ENCODE measurements at regions not wholly inside any gene's neighbourhood (a gene's known extent, or its start where the extent isn't known, plus 50 kb on each side); places are given as distances from the start of the nearest gene placed in this dataset.

- DNase-seq (ENCODE audit: low spot score) = no peak
These were observed 340.2 kb downstream of the SEC23A start for GRCh38 chr14:38762845-38763244.

DNA sequence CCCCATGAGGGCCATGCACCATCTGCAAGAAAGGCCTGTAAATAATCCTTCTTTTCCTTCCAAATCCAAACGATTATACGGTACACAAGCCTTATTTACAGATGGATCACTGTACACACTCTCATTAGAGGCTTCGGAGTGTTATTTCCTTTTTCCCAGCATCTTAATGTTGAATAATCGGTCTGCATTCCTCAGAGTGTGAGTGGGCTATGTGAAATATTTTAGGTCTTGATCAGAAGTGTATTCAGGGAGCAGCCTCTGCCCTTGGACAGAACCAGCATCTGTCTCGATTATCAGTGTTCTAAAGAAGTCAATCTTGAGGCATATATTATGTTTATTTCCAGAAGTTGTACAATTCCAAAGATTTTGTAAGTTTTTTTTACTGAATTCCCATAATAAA lies 340.6 kb downstream of the SEC23A start:
- no peak for DNase-seq (ENCODE audit: low spot score)

DNA sequence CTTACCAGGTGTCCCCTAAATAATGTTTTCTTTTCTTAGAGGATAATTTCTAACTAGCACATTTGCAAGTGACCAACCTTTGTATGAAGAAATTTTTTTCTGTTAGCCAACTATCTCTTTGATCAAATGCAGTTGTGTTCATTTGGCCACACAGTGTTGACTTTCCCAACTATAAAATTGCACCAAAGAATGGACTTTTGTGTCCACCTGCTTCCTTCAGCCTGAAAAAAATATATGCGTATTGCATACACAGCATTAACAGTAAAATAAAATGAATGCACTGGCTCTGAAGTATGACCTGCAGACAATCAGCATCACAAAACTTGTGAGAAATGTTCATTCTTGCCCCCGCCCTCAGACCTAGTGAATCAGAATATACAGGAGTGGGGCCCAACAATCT lies 342.0 kb downstream of the SEC23A start:
- DNase-seq (ENCODE audit: low spot score) = no peak

DNA sequence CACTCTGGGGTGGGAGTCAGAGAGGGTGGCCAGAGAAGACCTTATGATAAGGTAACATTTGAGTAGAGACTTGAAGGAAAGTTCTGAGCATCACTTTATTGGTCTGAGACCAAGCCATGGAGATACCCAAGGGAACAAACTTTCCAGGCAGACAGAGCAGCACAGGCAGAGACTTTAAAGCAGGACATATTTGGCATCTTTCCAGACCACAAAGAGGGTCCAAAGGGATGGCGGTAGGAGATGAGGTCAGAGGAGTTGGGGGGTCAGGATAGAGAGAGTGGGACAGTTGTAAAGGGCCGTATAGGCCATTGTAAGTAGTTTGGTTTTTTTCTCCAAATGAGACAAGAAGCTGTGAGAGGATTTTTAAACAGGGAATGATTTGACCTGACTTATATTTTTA lies 344.4 kb downstream of the SEC23A start:
- DNase-seq (ENCODE audit: low spot score) = no peak

- DNase-seq (ENCODE audit: low spot score) = no peak
These were observed 348.0 kb downstream of the SEC23A start for GRCh38 chr14:38755036-38755435.

DNA sequence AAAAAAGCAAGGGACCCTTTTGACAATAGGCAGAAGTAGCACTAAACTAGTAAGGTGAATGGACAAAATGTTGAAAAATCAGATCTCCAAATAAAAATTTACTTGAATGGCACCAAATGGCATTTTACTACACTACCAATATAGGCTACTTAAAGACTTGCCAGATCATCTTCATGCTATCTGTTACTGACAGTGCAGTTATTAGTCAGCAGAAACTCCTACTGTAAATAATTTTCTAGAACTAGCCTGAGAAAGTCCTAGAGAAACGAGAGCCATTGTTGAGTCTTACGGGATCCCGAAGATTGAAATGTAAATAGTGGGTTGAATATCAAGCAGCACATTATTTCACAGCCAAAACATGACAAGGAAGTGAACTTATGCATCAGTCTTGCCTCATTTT lies 350.3 kb downstream of the SEC23A start:
- no peak for DNase-seq (ENCODE audit: low spot score)

- no peak for DNase-seq (ENCODE audit: low spot score)
These were observed 350.7 kb downstream of the SEC23A start for GRCh38 chr14:38752341-38752740.

DNA sequence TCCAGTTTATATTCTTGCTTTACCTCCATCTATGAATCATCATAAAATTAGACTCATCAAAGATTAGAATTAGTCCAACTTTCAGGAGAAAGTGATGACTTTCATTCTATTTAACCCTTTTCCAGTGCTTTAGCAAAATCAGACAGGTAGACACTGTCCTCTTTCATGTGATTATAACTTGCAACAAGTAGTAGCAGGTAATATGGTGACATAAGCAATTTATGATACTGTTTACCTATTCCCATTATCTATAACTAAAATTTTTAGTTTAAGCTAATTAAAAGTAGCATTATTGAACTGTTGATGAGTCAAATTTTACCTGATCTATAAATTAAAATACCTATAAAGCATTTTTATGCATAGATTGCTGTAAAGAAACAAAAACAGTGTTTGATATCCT lies 351.6 kb downstream of the SEC23A start:
- DNase-seq (ENCODE audit: low spot score) = no peak

GRCh38 chr14:38749936-38750335 lies 353.1 kb downstream of the SEC23A start:
- DNase-seq (ENCODE audit: low spot score) = no peak

DNA sequence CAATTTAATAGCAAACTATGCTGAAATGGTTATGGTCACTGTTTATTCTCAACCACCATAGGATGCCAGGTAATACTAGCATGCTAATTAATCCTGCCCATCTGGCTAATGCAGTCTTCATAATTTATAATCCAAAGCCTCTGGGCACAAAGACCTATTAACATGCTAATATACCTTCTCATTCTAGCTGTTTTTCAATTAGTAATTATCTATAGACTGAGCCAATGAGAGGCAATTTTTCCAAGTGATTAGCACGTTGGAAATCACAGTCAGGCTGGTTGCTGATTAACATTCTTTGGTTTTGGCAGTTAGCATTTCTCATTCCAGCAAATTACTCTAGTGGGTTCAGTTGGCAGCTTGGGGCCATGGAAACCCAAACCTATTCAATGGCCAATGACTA lies 357.2 kb downstream of the SEC23A start:
- DNase-seq (ENCODE audit: low spot score) = no peak

GRCh38 chr14:38743966-38744584 lies 359.0 kb downstream of the SEC23A start:
- no peak for DNase-seq (ENCODE audit: low spot score)

GRCh38 chr14:38737686-38738407 lies 365.2 kb downstream of the SEC23A start:
- no peak for DNase-seq (ENCODE audit: low spot score)

- DNase-seq (ENCODE audit: low spot score) = no peak
These were observed 368.0 kb downstream of the SEC23A start for GRCh38 chr14:38735005-38735404.

GRCh38 chr14:38731962-38732361 lies 371.1 kb downstream of the SEC23A start:
- no peak for DNase-seq (ENCODE audit: low spot score)

DNA sequence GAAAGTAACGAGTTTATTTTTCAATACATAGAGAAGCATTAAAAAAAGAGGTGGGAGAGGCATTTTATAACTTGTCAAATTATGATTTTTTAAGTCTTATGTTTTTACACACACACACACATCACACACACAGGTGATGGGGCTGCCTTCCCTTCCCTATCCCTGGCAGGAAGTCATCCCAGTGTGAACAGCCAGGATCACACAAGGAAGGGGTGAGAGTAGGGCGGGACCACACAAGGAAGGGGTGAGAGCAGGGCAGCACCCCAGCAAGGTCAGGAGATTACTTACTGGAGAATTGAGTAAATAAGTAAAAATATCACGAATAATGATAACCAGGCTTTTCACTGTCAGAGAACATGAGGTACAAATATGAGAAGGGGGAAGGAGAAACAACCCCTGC lies 372.6 kb downstream of the SEC23A start:
- DNase-seq (ENCODE audit: low spot score) = no peak

DNA sequence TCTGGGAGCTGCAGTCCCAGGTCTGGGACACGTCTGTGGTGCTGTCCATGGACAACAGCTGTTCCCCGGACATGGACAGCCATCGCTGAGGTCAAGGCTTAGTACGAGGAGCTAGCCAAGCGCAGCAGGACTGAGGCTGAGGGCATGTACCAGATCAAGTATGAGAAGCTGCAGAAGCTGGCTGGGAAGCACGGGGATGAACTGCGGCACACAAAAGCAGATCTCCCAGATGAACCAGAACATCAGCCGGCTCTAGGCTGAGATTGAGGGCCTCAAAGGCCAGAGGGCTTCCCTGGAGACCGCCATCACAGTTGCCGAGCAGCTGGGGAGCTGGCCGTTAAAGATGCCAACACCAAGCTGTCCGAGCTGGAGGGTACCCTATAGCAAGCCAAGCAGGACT lies 375.3 kb downstream of the SEC23A start:
- no peak for DNase-seq (ENCODE audit: low spot score)

GRCh38 chr14:38724621-38725020 lies 378.4 kb downstream of the SEC23A start:
- no peak for DNase-seq (ENCODE audit: low spot score)

- no peak for DNase-seq (ENCODE audit: low spot score)
These were observed 379.1 kb downstream of the SEC23A start for GRCh38 chr14:38723959-38724358.

DNA sequence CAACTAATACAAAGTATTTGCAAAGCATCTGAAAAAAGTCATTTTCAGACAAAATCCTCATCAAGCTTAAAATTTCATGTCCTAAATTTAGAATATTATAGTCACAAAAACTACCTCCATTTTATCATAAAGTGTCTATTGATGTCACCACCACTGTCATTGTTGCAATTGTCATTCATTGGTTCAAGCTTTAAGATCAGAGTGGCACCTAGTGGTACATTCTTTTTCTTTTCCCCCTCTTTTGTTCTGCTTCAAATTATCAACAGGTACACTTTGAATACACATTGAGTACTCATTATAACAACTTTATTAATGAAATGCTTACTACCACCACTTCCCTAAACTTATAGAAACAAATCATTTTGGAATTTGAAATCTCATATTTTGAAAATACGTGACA lies 379.8 kb downstream of the SEC23A start:
- DNase-seq (ENCODE audit: low spot score) = no peak

DNA sequence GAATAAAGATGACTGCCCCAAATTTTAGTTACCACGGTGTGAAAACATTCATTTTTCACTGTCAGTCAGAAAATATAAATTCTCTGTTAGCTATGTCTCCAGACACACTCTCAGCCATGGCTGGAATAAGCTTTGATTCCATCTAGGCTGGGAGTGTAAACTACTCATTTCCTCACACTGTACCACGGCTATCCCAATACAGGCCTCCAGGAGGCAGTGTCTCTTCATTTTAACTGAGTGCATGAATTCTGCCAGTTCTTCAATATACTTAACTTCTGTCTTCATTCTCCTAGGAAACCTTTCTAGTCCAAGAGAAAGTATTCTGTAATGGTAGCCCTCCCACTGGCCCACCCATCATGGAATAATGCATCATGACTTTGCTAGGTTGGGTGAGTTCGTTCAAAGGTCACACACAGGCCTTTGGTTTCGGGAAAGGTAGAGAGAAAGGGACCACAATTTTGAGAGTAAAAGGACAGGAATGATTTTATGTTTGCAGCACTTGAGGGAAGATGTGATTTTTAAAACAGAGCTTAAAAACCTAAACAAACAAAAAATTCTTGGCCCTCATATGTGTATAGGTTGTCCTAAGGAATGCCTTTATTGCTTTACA lies 381.1 kb downstream of the SEC23A start:
- no peak for DNase-seq (ENCODE audit: low spot score)

GRCh38 chr14:38718519-38718918 lies 384.5 kb downstream of the SEC23A start:
- DNase-seq (ENCODE audit: low spot score) = no peak

GRCh38 chr14:38716926-38717325 lies 386.1 kb downstream of the SEC23A start:
- DNase-seq (ENCODE audit: low spot score) = no peak

DNA sequence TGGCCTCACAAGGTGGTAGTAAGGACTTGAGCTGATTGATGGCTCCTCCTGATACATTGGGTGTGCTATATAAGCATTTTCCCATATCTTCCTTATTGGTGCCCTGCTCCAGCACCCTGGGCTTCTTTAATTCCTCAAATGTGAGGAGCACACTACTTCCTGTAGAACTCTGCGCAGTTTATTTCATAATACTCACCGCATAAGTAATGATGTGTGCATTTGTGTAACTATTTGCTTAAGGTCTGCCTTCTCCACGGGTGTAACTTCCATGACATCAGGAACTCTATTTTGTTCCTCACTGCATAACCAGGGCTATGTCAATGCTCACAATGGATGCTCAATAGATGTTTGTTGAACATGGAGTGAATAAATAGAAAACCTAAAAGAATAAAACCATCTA lies 392.2 kb downstream of the SEC23A start:
- no peak for DNase-seq (ENCODE audit: low spot score)

GRCh38 chr14:38710196-38710595 lies 392.8 kb downstream of the SEC23A start:
- no peak for DNase-seq (ENCODE audit: low spot score)
